Stimulated activated CD8-positive, alpha-beta memory T cell treated with anti-CD3 and anti-CD28 coated beads, Interleukin-7, amount 100 ng/mL, for 4 hours (primary cell): ENCODE measurements at regions not wholly inside any gene's neighbourhood (a gene's known extent, or its start where the extent isn't known, plus 50 kb on each side); places are given as distances from the start of the nearest gene placed in this dataset.

ENCODE experiments used
- DNase-seq, 2 donors: peaks; one replicate each; pipeline ENCODE4 v3.0.0-alpha.2; 2020; ENCODE audit warnings: low read depth in 2 of 2

GRCh38 chr7:52486267-52486666, 549.2 kb upstream of the POM121L12 start:
- no peak for DNase-seq

GRCh38 chr7:52482076-52482475, 553.4 kb upstream of the POM121L12 start:
- no peak for DNase-seq

- DNase-seq = no peak
These were observed 553.9 kb upstream of the POM121L12 start for GRCh38 chr7:52481571-52481970.

- no peak for DNase-seq
These were observed 555.4 kb upstream of the POM121L12 start for GRCh38 chr7:52479990-52480389.

- DNase-seq = no peak
These were observed 560.3 kb upstream of the POM121L12 start for GRCh38 chr7:52475001-52475582.

GRCh38 chr7:52473756-52474155, 561.7 kb upstream of the POM121L12 start:
- DNase-seq = no peak

GRCh38 chr7:52472006-52472620, 563.3 kb upstream of the POM121L12 start:
- no peak for DNase-seq

GRCh38 chr7:52465216-52465615, 570.2 kb upstream of the POM121L12 start:
- no peak for DNase-seq

GRCh38 chr7:52463341-52463740, 572.1 kb upstream of the POM121L12 start:
- DNase-seq = no peak

GRCh38 chr7:52462474-52462873, 573.0 kb upstream of the POM121L12 start:
- no peak for DNase-seq

- no peak for DNase-seq
These were observed 579.9 kb upstream of the POM121L12 start for GRCh38 chr7:52455571-52455970.

GRCh38 chr7:52450816-52451215, 584.6 kb upstream of the POM121L12 start:
- DNase-seq = no peak

- DNase-seq = no peak
These were observed 587.8 kb upstream of the POM121L12 start for GRCh38 chr7:52447581-52448180.

GRCh38 chr7:52436278-52436677, 599.2 kb upstream of the POM121L12 start:
- DNase-seq = no peak

GRCh38 chr7:52431082-52431815, 604.2 kb upstream of the POM121L12 start:
- DNase-seq = no peak

GRCh38 chr7:52423251-52423650, 612.2 kb upstream of the POM121L12 start:
- no peak for DNase-seq

GRCh38 chr7:52413051-52413450, 622.4 kb upstream of the POM121L12 start:
- no peak for DNase-seq

GRCh38 chr7:52410032-52410431, 625.4 kb upstream of the POM121L12 start:
- no peak for DNase-seq

- no peak for DNase-seq
These were observed 628.6 kb upstream of the POM121L12 start for GRCh38 chr7:52406808-52407207.

- no peak for DNase-seq
These were observed 652.7 kb upstream of the POM121L12 start for GRCh38 chr7:52382731-52383130.

GRCh38 chr7:52369922-52370321, 665.5 kb upstream of the POM121L12 start:
- no peak for DNase-seq

- DNase-seq = no peak
These were observed 670.1 kb upstream of the POM121L12 start for GRCh38 chr7:52365349-52365748.

GRCh38 chr7:52362521-52362920, 672.9 kb upstream of the POM121L12 start:
- DNase-seq = no peak
